ENCODE measurements at regions not wholly inside any gene's neighbourhood (a gene's known extent, or its start where the extent isn't known, plus 50 kb on each side); places are given as distances from the start of the nearest gene placed in this dataset.

- no peaks in the 10 kb centered on the region for H3K36me3 ChIP-seq (ENCODE audit: insufficient read depth)
- Mint-ChIP-seq H3K36me3 (ENCODE audit: low read depth) (no peaks in the 10 kb centered on the region), H3K27ac (no peak overlapping the region), H3K27me3 (ENCODE audit: insufficient read depth, low read depth, poor library complexity) (no peaks in the 10 kb centered on the region), H3K4me1 (peaks cover 17% of the 10 kb centered on the region), H3K9me3 (no peaks in the 10 kb centered on the region), H3K4me3 (no peak overlapping the region)
- H3K4me3 ChIP-seq = no peak overlapping the region
- H2AFZ ChIP-seq = no peak overlapping the region
- no peak overlapping the region for H3K4me2 ChIP-seq
- H3K9me2 ChIP-seq (ENCODE audit: insufficient read depth) = no peaks in the 10 kb centered on the region
- H3F3A ChIP-seq (replicated peaks; ENCODE audit: low read depth) = no peaks in the 10 kb centered on the region
- no peaks in the 10 kb centered on the region for H3K79me2 ChIP-seq (replicated peaks; ENCODE audit: insufficient read depth)
- H3K27ac ChIP-seq (ENCODE audit: low read depth) = no peak overlapping the region
- no peaks in the 10 kb centered on the region for H4K20me1 ChIP-seq (replicated peaks; ENCODE audit: insufficient read depth)
- ATAC-seq = no peak; the same call in 2 of the 3 replicates
- no peaks in the 10 kb centered on the region for H3K27me3 ChIP-seq (ENCODE audit: insufficient read depth)
- DNase-seq (ENCODE audit: low spot score) = no peak
- TF ChIP-seq NANOG (IDR thresholded peaks at IDR 0.05; ENCODE audit: borderline replicate concordance) = no peak
- TF ChIP-seq CTCF (conservative IDR thresholded peaks at IDR 0.05; ENCODE audit: low read depth in 2 of 2) = no peak
- no peak for TF ChIP-seq JUNB (IDR thresholded peaks at IDR 0.05; ENCODE audit: unreplicated experiment)
- H3K4me1 ChIP-seq (ENCODE audit: insufficient read depth) = peaks cover 4% of the 10 kb centered on the region; the same call in 1 of the 2 replicates
These were observed 330.1 kb upstream of the DKK2 start for GRCh38 chr4:107366016-107366735.

GRCh38 chr4:107363125-107363524 is 327.0 kb upstream of the DKK2 start:
- Histone ChIP-seq H3K9me2 (ENCODE audit: insufficient read depth) (no peaks in the 10 kb centered on the region), H3K4me2 (no peak overlapping the region), H3F3A (replicated peaks; ENCODE audit: low read depth) (no peaks in the 10 kb centered on the region), H4K20me1 (replicated peaks; ENCODE audit: insufficient read depth) (no peaks in the 10 kb centered on the region), H3K4me3 (no peak overlapping the region), H3K4me1 (ENCODE audit: insufficient read depth) (peaks cover 4% of the 10 kb centered on the region; the same call in 1 of the 2 replicates), H3K27ac (ENCODE audit: low read depth) (no peak overlapping the region), H3K79me2 (replicated peaks; ENCODE audit: insufficient read depth) (no peaks in the 10 kb centered on the region), H3K27me3 (ENCODE audit: insufficient read depth) (no peaks in the 10 kb centered on the region), H2AFZ (no peak overlapping the region), H3K36me3 (ENCODE audit: insufficient read depth) (no peaks in the 10 kb centered on the region)
- DNase-seq (ENCODE audit: low spot score) (no peak), ATAC-seq (no peak)
- H3K4me1 Mint-ChIP-seq = peaks cover 17% of the 10 kb centered on the region
- no peak overlapping the region for H3K27ac Mint-ChIP-seq
- no peaks in the 10 kb centered on the region for H3K27me3 Mint-ChIP-seq (ENCODE audit: insufficient read depth, low read depth, poor library complexity)
- H3K4me3 Mint-ChIP-seq = no peak overlapping the region
- no peaks in the 10 kb centered on the region for H3K36me3 Mint-ChIP-seq (ENCODE audit: low read depth)
- H3K9me3 Mint-ChIP-seq = no peaks in the 10 kb centered on the region
- no peak for TF ChIP-seq EZH2 (IDR thresholded peaks at IDR 0.05; ENCODE audit: low read depth, unreplicated experiment)
- no peak for TF ChIP-seq EZH2phosphoT487 (IDR thresholded peaks at IDR 0.05; ENCODE audit: unreplicated experiment)
- TF ChIP-seq NANOG (IDR thresholded peaks at IDR 0.05; ENCODE audit: borderline replicate concordance) = no peak
- TF ChIP-seq JUNB (IDR thresholded peaks at IDR 0.05; ENCODE audit: unreplicated experiment) = no peak
- TF ChIP-seq STAT1 (IDR thresholded peaks at IDR 0.05; ENCODE audit: unreplicated experiment) = no peak
- no peak for TF ChIP-seq POLR2AphosphoS5 (IDR thresholded peaks at IDR 0.05; ENCODE audit: low read depth)
- TF ChIP-seq ZNF114 (CRISPR knock-in tag; IDR thresholded peaks at IDR 0.05) = no peak
- TF ChIP-seq ETS1 (IDR thresholded peaks at IDR 0.05) = no peak
- no peak for TF ChIP-seq ZNF331 (CRISPR knock-in tag; IDR thresholded peaks at IDR 0.05; ENCODE audit: low read depth)
- no peak for TF ChIP-seq CTCF (conservative IDR thresholded peaks at IDR 0.05; ENCODE audit: low read depth in 2 of 2)
- TF ChIP-seq CREB1 (CRISPR knock-in tag; IDR thresholded peaks at IDR 0.05; ENCODE audit: low read depth) = no peak

Measured in GM23338 (cell line).